Adipocyte (in vitro differentiated cells): ENCODE measurements at regions not wholly inside any gene's neighbourhood (a gene's known extent, or its start where the extent isn't known, plus 50 kb on each side); places are given as distances from the start of the nearest gene placed in this dataset.
A peak's percentile ranks its signal among the peaks of the same experiment; 100 is the strongest.
"Not testable (repeated sequence)": the region's sequence is repeated elsewhere in the genome, so short reads cannot be mapped to it uniquely, and the experiment has no call there.

ENCODE experiments used
- DNase-seq: peaks from one replicate; pipeline ENCODE4 v3.0.0-alpha.2; 2015; ENCODE audit warnings: low read depth
- H3K27me3 ChIP-seq: replicated peaks from 2 replicates; pipeline ENCODE4 v1.7.0; 2013; ENCODE audit warnings: mild to moderate bottlenecking, low read length, moderate library complexity; ENCODE audit not compliant: control insufficient read depth, insufficient read depth
- H3K36me3 ChIP-seq: 2 replicates; pipeline ENCODE4 v1.7.0; 2013; ENCODE audit warnings: low read length, mild to moderate bottlenecking, moderate library complexity; ENCODE audit not compliant: control insufficient read depth, insufficient read depth, severe bottlenecking
- H3K4me1 ChIP-seq: 2 replicates; pipeline ENCODE4 v1.7.0; 2013; ENCODE audit warnings: mild to moderate bottlenecking, low read length, moderate library complexity; ENCODE audit not compliant: control insufficient read depth, insufficient read depth
- H3K4me3 ChIP-seq: 2 replicates; pipeline ENCODE4 v1.7.0; 2013; ENCODE audit warnings: mild to moderate bottlenecking, low read length, moderate library complexity
- H3K9ac ChIP-seq: 2 replicates; pipeline ENCODE4 v1.7.0; 2013; ENCODE audit warnings: mild to moderate bottlenecking, low read length, moderate library complexity
- H3K9me3 ChIP-seq: 2 replicates; pipeline ENCODE4 v1.7.0; 2013; ENCODE audit warnings: mild to moderate bottlenecking, low read length, moderate library complexity; ENCODE audit not compliant: control insufficient read depth

DNA sequence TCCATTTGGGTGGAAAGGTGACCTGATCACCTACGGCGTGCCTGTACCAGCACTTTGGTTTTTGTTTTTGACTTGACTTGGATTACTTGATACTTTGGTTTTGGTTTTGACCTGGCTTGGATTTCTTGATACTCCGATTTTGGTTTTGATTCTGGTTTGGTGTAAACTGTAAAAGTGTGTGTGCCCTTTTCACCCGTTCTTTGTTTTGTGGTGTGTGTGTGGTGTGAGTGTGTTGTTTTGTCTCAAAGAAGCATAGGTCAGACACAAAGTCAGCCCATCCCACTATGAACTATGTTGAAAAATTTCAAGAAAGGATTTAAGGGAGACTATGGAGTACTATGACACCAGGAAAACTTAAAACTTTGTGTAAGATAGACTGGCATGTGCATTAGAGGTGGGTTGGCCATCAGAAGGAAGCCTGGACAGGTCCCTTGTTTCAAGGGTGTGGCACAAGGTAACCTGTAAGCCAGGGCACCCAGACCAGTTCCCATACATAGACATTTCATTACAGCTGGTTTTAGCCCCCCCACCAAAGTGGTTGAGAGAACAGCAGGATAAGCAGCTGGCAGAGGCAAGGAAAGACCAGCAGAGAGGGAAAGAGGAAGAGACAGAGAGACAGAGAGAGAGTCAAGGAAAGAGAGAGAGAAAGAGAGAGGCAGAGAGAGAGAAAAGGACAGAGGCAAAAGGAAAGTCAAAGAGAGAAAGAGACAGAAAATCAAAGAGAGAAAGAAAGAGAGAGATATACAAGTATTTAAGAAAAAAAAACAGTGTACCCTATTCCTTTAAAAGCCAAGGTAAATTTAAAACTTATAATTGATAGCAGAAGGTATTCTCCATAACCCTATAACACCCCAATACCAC, 187.9 kb upstream of the NDUFV2 start:
- H3K9me3 ChIP-seq, H3K27me3 ChIP-seq, DNase-seq, H3K4me3 ChIP-seq, H3K9ac ChIP-seq, H3K4me1 ChIP-seq, H3K36me3 ChIP-seq: not testable (repeated sequence)

DNA sequence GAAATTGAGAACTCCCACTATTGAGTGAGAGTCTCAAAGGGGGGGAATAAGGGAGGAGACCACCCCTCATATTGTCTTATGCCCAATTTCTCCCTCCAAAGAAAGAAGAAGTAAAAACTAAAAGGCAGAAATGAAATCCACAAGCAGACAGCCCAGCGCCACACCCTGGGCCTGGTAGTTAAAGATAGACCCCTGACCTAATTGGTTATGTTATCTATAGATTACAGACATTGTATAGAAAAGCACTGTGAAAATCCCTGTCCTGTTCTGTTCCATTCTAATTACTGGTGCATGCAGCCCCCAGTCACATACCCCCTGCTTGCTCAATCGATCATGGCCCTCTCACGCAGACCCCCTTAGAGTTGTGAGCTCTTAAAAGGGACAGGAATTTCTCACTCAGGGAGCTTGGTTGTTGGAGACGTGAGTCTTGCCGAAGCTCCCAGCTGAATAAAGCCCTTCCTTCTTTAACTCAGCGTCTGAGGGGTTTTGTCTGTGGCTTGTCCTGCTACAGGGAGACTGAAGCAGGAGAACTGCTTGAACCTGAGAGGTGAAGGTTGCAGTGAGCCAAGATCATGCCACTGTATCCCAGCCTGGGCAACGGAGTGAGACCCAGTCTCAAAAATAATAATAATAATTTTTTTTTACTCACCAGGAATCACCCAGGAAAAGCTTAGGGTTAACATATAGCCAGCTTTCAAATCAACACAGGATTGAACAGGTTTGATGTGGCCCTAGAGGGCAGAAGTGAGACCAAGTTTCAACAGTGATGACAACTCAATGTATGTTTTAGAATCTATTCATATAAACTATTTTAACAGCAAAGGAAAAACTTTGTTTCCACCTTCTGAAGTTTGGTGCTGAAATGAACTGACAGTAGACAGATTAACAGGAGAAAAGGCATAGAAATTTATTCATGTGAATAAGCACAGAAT, 181.4 kb upstream of the NDUFV2 start:
- not testable (repeated sequence) for DNase-seq, H3K4me1 ChIP-seq, H3K36me3 ChIP-seq, H3K4me3 ChIP-seq, H3K9ac ChIP-seq, H3K9me3 ChIP-seq, H3K27me3 ChIP-seq

- Histone ChIP-seq H3K4me3 (peak overlapping the region; percentile 40), H3K4me1 (peaks cover 10% of the 10 kb centered on the region), H3K27me3 (no peaks in the 10 kb centered on the region), H3K36me3 (no peaks in the 10 kb centered on the region), H3K9me3 (peaks cover 29% of the 10 kb centered on the region), H3K9ac (no peak overlapping the region)
- no peak for DNase-seq
Measured at GRCh38 chr18:8926464-8926863, 176.0 kb upstream of the NDUFV2 start.

DNA sequence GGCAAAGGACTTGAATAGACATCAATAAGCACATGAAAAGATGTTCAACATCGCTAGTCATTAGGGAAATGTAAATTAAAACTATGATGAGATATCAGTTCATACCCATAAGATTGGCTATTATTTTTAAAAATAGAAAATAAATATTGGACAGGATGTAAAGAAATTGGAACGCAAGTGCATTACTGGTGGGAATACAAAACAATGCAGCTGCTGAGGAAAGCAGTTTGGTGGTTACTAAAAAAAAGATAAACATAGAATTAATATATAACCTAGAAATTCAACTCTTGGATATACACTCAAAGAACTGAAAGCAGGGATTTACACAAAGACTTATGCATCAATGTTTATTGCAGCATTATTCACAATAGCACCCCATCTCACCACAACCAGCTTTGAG, 174.5 kb upstream of the NDUFV2 start:
- Histone ChIP-seq H3K9ac (no peak overlapping the region), H3K9me3 (peaks cover 31% of the 10 kb centered on the region), H3K4me1 (peaks cover 11% of the 10 kb centered on the region)

DNA sequence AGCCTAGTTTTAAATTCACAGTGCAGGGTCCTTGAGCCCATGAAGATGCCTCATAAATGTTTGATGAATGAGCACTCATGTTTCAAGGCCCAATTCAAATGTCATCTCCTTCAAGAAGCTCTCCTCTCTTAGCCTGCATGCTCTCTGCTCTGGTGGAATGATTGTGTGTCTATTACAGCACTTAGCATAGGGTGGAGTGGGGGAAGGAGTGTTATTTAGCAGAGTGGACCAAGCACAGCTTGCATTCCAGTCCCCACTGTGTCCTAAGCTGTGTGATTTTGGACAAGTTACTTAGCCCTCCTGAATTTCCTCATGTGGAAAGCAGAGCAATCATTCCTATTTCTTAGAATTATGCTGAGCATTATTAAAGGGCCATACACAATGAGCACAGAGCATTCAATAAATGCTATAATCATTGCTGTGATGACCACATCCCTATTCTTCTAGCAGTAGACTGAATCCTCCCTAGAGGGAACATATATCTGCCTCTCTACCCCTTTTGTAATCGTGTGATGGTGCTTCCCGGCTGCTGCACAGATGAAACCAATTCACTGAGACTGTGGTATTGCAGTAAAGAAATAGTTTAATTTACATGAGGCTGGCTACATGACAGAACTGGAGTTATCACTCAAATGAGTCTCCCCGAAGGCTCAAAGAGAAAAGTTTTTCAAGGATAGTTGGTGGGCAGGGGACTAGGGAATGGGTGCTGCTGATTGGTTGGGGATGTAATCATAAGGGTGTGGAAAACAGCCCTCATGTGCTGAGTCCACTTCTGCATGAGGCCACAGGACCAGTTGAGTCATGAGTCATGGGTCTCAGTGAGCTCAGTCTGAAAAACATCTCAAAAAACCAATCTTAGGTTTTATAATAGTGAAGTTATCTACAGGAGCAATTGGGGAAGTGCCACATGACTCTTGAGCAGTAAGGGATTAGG, 173.4 kb upstream of the NDUFV2 start:
- no peak for DNase-seq
- Histone ChIP-seq H3K4me3 (no peak overlapping the region), H3K9ac (no peak overlapping the region), H3K27me3 (no peaks in the 10 kb centered on the region), H3K36me3 (no peaks in the 10 kb centered on the region), H3K4me1 (peaks cover 11% of the 10 kb centered on the region), H3K9me3 (peaks cover 32% of the 10 kb centered on the region)

More for the DNA sequence above, 174.5 kb upstream of the NDUFV2 start:
- no peaks in the 10 kb centered on the region for H3K27me3 ChIP-seq
- no peak overlapping the region for H3K4me3 ChIP-seq
- DNase-seq, result no peak
- H3K36me3 ChIP-seq, result no peaks in the 10 kb centered on the region

DNA sequence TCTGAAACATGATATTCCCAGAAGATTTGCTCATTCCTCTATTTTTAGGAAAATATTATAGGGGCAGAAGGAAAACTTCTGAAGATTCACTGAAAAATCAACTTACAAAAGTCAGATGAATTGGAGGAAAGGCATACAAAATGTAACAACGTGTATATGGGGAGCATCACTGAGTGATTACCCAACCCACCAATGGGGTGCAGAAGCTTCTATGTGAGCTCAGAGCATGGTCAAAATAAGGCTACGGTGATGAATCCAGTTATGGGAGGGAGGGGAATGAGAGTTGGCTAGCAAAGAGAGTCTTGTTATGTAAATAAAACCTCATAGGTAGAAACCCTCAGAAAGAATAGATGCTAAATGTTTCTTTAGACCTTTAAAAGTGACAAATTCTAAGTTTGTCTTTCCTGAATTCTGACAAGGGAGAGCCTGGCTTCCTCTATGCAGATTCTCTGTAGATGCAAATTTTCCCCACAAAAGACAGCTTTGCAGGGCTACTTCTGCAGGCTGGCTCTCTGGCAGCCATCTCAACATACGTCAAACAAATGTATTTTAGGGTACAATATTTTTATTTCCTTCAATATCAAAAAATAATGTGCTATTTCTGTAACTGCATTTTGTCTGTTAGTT, 171.4 kb upstream of the NDUFV2 start:
- peaks cover 11% of the 10 kb centered on the region for H3K4me1 ChIP-seq

GRCh38 chr18:8932866-8933265, 169.6 kb upstream of the NDUFV2 start:
- Histone ChIP-seq H3K27me3 (no peaks in the 10 kb centered on the region), H3K4me1 (peaks cover 11% of the 10 kb centered on the region), H3K9me3 (peaks cover 15% of the 10 kb centered on the region), H3K4me3 (no peak overlapping the region), H3K9ac (no peak overlapping the region), H3K36me3 (no peaks in the 10 kb centered on the region)
- DNase-seq, result no peak

More for the DNA sequence above, 171.4 kb upstream of the NDUFV2 start:
- no peaks in the 10 kb centered on the region for H3K36me3 ChIP-seq
- no peak overlapping the region for H3K4me3 ChIP-seq
- no peak for DNase-seq
- peaks cover 28% of the 10 kb centered on the region for H3K9me3 ChIP-seq
- no peaks in the 10 kb centered on the region for H3K27me3 ChIP-seq
- no peak overlapping the region for H3K9ac ChIP-seq

DNA sequence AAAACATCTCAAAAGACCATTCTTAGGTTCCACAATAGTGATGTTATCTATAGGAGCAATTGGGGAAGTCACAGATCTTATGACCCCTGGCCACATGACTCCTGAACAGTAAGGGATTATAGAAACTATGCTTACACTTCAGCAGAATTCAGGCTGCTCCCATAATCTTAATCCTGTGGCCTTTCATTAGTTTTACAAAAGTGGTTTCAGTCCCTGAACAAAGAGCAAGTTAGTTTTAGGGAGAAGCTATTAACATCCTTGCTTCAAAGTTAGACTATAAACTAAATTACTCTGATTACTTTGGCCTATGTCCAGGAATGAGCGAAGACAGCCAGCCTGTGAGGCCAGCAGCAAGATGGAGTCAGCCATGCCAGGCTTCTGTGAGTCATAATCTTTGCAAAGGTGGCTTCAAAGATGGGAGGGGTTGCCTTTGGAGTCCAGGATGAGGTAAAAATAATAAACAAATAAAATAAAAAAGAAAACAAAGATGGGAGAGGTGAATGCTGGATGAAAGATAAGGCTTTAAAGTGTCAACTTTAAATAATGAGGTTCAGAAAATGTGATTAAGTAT, 168.7 kb upstream of the NDUFV2 start:
- Histone ChIP-seq H3K4me3 (no peak overlapping the region), H3K36me3 (no peaks in the 10 kb centered on the region), H3K27me3 (no peaks in the 10 kb centered on the region), H3K4me1 (peaks cover 11% of the 10 kb centered on the region), H3K9me3 (peaks cover 14% of the 10 kb centered on the region), H3K9ac (no peak overlapping the region)
- no peak for DNase-seq

DNA sequence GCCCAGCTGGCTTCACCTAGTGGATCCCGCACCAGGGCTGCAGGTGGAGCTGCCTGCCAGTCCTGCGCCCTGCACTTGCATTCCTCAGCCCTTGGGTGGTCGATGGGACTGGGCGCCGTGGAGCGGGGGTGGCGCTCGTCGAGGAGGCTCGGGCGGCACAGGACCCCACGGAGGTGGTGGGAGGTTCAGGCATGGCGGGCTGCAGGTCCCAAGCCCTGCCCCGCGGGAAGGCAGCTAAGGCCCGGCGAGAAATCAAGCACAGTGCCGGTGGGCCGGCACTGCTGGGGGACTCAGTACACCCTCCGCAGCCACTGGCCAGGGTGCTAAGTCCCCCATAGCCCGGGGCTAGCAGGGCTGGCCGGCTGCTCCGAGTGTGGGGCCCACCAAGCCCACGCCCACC, 167.2 kb upstream of the NDUFV2 start:
- DNase-seq, H3K9ac ChIP-seq: not testable (repeated sequence)

DNA sequence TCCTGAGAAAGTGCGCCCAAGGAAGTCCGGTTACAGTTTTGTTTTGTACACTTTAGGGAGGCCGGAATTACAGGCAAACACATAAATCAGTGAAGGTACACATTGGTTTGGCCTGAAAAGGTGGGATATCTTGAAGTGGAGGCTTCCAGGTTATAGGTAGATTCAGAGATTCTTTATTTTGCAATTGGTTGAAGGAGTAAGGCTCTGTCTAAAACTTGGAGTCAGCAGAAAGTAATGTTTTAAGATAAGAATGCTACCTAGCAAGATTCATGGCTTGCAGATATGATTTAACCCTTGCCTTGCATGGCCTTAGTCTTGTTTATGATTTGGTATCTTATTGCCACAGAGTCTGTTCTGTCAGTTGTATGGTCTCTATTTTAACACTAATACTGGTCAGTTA, 165.9 kb upstream of the NDUFV2 start:
- H3K4me1 ChIP-seq, result no peaks in the 10 kb centered on the region
- DNase-seq, result no peak
- no peaks in the 10 kb centered on the region for H3K36me3 ChIP-seq

More for the DNA sequence above, 167.2 kb upstream of the NDUFV2 start:
- H3K27me3 ChIP-seq, H3K9me3 ChIP-seq, H3K4me3 ChIP-seq, H3K36me3 ChIP-seq: not testable (repeated sequence)
- H3K4me1 ChIP-seq, result peaks cover 11% of the 10 kb centered on the region

More for the DNA sequence above, 165.9 kb upstream of the NDUFV2 start:
- peaks cover 3% of the 10 kb centered on the region for H3K9me3 ChIP-seq
- no peak overlapping the region for H3K9ac ChIP-seq
- no peak overlapping the region for H3K4me3 ChIP-seq
- no peaks in the 10 kb centered on the region for H3K27me3 ChIP-seq
